Right atrium auricular region (tissue), 2 donors: ENCODE measurements at regions not wholly inside any gene's neighbourhood (a gene's known extent, or its start where the extent isn't known, plus 50 kb on each side); places are given as distances from the start of the nearest gene placed in this dataset.
"Not testable (repeated sequence)": the region's sequence is repeated elsewhere in the genome, so short reads cannot be mapped to it uniquely, and the experiment has no call there.

ENCODE experiments used
- DNase-seq: peaks from one replicate; pipeline ENCODE4 v3.0.0-alpha.2; 2019; ENCODE audit warnings: low spot score
- H3K27ac ChIP-seq, 2 donors: fragments of 200-600 bp; sonication (generic); 1 replicate in 1 of 2; 2 replicates in 1 of 2; pipeline ENCODE4 v1.5.1; 2016 to 2019
- H3K27me3 ChIP-seq, 2 donors: fragments of 200-600 bp; sonication (generic); one replicate each; pipeline versions ENCODE4 v1.5.1 to v1.6.0; 2017 to 2019
- H3K36me3 ChIP-seq: fragments of 200-600 bp; sonication (generic); one replicate; pipeline ENCODE4 v1.5.1; 2016
- H3K4me1 ChIP-seq, 2 donors: fragments of 200-600 bp; sonication (generic); one replicate each; pipeline versions ENCODE4 v1.5.1 to v1.6.0; 2017 to 2019
- H3K4me3 ChIP-seq, 2 donors: fragments of 200-600 bp; sonication (generic); 1 replicate in 1 of 2; 2 replicates in 1 of 2; pipeline ENCODE4 v1.5.1; 2017 to 2019; ENCODE audit warnings: mild to moderate bottlenecking in 1 of 2, moderate library complexity in 1 of 2
- H3K9me3 ChIP-seq, 2 donors: fragments of 200-600 bp; sonication (generic); one replicate each; pipeline ENCODE4 v1.5.1; 2019
- TF ChIP-seq, protein P1 (sequence below), 2 donors: fragments of 200-600 bp; sonication (generic); IDR thresholded peaks; one replicate each; pipeline ENCODE4 v1.5.1; 2019; ENCODE audit warnings: antibody characterized with exemption in 2 of 2

DNA sequence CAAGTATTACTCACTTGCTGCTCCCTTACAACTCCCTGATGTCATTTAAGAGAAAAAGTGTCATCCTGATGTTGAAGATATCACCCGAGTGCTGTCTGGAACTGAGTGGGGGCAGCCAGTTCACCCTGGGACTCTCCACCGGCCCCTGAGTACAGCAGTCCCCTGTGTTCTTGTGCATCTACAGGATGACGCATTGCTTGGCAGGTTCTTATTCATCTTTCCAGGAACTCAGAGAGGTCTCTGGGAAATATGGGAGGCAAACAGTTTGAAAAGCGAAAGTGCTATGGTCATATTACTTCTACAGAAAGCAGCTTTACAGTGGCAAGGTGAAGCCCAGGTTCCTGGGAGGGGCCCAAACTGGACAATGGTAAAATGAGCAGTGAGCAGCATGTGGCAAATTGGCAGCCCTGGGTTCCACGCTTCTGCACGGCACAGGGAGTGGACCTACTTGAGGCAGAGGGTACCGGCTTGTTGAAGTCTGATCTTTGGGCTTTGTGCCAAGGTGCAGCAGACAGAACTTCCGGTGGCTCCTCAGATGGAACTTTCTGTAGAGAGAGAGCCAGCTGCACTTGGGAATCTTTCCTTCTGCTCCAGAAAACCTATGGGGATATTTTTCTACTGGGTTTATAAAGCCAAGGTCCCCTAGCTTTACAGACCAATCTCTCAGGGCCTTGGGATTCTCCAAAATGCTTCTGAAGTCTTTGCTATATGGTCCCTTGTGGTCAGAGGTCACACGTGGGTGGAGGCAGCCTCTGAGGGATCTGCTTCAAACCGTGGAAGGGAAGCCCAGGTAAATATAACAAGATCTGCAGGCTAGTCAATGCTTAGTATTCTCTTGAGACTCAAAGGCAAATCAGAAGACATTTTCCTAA lies 128.3 kb downstream of the MAP3K7 start:
- H3K4me3 ChIP-seq: no peak overlapping the region
- H3K27ac ChIP-seq: no peak overlapping the region
- H3K9me3 ChIP-seq: no peaks in the 10 kb centered on the region
- H3K27me3 ChIP-seq: no peaks in the 10 kb centered on the region
- TF ChIP-seq, protein P1, sequence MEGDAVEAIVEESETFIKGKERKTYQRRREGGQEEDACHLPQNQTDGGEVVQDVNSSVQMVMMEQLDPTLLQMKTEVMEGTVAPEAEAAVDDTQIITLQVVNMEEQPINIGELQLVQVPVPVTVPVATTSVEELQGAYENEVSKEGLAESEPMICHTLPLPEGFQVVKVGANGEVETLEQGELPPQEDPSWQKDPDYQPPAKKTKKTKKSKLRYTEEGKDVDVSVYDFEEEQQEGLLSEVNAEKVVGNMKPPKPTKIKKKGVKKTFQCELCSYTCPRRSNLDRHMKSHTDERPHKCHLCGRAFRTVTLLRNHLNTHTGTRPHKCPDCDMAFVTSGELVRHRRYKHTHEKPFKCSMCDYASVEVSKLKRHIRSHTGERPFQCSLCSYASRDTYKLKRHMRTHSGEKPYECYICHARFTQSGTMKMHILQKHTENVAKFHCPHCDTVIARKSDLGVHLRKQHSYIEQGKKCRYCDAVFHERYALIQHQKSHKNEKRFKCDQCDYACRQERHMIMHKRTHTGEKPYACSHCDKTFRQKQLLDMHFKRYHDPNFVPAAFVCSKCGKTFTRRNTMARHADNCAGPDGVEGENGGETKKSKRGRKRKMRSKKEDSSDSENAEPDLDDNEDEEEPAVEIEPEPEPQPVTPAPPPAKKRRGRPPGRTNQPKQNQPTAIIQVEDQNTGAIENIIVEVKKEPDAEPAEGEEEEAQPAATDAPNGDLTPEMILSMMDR (IDR thresholded peaks at IDR 0.05): no peak
- no peak for DNase-seq
- peaks cover 0 to 7% of the 10 kb centered on the region in 2 donors for H3K4me1 ChIP-seq
- H3K36me3 ChIP-seq: no peaks in the 10 kb centered on the region

DNA sequence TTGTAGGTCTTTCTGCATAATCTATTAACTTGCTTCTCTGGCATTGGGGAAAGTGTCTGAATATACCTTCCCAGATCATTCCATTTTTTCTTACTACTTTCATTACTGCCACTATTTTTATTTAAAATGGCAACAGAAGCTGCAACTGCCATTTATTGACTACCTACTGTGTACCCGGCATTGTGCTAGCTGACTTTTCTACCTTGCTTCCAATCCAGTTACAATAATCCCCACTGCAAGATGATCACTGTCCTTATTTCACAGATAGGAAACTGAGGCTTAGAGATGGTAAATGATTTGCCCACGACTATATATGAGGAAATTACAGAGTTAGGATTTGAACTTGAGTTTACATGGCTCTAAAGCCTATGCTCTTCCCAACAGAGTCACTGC lies 129.0 kb downstream of the MAP3K7 start:
- Histone ChIP-seq H3K27me3 (no peaks in the 10 kb centered on the region), H3K9me3 (no peaks in the 10 kb centered on the region), H3K4me3 (no peak overlapping the region), H3K27ac (no peak overlapping the region), H3K4me1 (peaks cover 0 to 7% of the 10 kb centered on the region in 2 donors), H3K36me3 (no peaks in the 10 kb centered on the region)
- no peak for DNase-seq
- TF ChIP-seq, protein P1 (IDR thresholded peaks at IDR 0.05): no peak

DNA sequence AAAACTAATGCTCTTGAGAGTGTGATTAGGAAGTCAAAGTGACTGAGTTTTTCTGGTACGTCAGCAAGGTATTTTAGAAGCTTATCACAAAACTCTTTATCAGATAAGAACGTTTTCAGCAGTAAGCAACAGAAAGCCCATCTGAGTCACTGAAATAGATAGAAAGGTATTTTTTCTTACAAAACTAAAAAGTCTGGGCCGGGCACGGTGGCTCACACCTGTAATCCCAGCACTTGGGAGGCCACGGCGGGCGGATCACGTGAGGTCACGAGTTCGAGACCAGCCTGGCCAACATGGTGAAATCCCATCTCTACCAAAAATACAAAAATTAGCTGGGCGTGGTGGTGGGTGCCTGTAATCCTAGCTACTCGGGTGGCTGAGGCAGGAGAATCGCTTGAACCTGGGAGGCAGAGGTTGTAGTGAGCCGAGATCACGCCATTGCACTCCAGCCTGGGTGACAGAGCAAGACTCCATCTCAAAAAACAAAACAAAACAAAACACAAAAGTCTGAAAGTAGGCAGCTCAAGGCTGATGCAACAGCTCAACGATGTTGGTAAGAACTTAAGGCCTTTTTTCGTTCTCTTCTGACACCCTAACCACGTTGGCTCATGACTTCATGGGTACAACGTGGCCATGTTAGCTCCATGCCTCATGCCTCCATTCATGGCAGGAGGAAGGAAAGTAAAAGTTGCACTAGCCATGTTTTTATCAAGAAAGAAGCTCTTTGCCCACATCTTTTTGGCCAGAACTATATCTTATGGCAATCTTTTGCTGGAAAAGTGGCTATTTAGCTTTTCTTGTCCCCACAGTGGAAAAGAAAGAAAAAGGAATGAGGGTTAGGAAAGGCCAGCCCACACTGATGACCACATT lies 129.6 kb downstream of the MAP3K7 start:
- not testable (repeated sequence) for H3K4me3 ChIP-seq, H3K9me3 ChIP-seq, H3K27ac ChIP-seq, H3K36me3 ChIP-seq, H3K27me3 ChIP-seq, H3K4me1 ChIP-seq, DNase-seq

DNA sequence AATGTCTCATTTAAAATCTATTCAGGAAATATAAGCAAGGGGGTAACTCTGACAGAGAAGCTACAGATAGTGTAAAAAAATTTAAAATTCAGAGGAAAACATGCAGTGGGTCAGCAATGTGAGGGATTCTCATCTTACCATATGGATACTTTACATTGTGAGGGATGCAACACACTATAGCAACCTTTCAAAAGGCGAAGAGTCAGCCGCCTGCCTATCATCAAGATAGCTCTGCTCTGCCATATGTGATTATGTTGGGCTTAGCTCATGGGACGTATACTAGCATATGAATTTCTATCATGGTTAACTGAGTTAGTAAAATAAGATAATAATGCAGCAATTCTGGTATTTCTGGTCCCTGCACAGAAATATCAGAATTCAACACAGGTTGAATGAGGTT lies 130.9 kb downstream of the MAP3K7 start:
- TF ChIP-seq, protein P1 (IDR thresholded peaks at IDR 0.05): no peak
- Histone ChIP-seq H3K4me3 (no peak overlapping the region), H3K9me3 (no peaks in the 10 kb centered on the region), H3K27me3 (no peaks in the 10 kb centered on the region), H3K36me3 (no peaks in the 10 kb centered on the region), H3K4me1 (peaks cover 0 to 7% of the 10 kb centered on the region in 2 donors), H3K27ac (no peak overlapping the region)
- no peak for DNase-seq

DNA sequence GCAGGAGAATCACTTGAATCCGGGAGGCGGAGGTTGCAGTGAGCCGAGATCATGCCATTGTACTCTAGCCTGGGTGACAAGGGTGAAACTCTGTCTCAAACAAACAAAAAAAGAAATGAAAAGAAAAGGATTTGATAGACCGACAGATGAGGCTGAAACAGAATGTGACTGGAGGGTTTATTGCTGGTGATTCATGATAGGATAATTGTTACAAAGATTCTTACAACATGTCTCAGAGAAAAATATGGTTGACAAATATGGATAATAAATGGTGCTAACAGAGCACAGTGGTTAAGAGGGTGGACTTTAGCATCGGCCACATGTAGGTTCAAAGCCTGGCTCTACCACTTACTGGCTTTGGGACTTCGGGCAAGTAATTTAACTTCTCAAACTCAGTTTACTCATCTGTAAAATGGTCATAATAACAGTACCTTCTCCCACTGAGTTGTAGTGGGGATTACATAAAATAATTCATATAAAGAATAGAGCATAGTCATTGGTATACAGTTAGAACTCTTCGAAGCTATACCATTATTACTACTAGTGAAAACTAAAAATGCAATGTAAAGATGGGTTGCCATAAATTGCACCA lies 131.9 kb downstream of the MAP3K7 start:
- no peak overlapping the region for H3K27ac ChIP-seq
- TF ChIP-seq, protein P1 (IDR thresholded peaks at IDR 0.05): no peak
- no peaks in the 10 kb centered on the region for H3K9me3 ChIP-seq
- DNase-seq: no peak
- no peaks in the 10 kb centered on the region for H3K36me3 ChIP-seq
- peaks cover 0 to 7% of the 10 kb centered on the region in 2 donors for H3K4me1 ChIP-seq
- no peak overlapping the region for H3K4me3 ChIP-seq
- H3K27me3 ChIP-seq: no peaks in the 10 kb centered on the region
